ENCODE measurements at regions not wholly inside any gene's neighbourhood (a gene's known extent, or its start where the extent isn't known, plus 50 kb on each side); places are given as distances from the start of the nearest gene placed in this dataset.
A peak's percentile ranks its signal among the peaks of the same experiment; 100 is the strongest.
"Not testable (repeated sequence)": the region's sequence is repeated elsewhere in the genome, so short reads cannot be mapped to it uniquely, and the experiment has no call there.

DNA sequence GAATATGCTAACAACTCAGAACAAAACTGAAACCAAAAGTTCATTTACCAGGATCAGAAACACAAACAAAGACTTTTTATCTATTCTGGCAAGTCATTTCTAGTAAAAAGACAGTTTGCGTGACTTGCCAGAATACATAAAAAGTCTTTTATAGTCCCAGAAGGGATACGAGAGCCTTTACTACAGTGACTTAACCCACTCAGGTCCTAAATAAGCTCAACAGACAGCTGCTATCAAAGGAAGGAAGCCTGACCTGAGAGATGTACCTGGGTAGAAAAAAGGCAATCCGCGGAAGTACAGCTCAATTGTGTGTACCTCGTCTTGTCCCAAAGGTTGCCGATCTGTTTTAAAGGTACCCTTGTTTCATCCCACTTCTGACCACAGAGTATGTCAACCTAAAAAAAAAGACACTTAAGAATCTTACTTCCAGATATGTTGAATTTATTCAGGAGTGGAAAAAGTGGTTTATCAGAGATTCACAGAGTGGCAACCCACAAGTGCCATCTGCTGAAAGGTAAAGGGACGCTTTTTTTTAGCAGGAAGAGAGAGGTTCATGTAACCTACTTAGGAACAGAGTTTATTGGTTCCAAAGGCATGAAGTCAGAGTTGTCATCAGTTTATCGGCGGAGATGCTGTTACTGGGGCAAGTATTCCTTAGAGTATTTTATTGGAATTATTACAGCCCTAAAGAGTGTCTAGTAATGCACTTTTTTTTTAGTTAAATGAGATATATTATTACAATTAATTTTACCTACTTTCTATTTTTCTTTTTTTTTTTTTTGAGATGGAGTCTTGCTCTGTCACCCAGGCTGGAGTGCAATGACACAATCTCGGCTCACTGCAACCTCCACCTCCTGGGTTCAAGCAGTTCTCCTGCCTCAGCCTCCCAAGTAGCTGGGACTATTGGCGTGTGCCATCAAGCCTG lies 69.7 kb upstream of the C1QTNF9B start:
- peak overlapping the region; percentile 54 for H3K4me3 ChIP-seq (ENCODE audit: low read length)
- H3K9me3 Mint-ChIP-seq, result no peaks in the 10 kb centered on the region

DNA sequence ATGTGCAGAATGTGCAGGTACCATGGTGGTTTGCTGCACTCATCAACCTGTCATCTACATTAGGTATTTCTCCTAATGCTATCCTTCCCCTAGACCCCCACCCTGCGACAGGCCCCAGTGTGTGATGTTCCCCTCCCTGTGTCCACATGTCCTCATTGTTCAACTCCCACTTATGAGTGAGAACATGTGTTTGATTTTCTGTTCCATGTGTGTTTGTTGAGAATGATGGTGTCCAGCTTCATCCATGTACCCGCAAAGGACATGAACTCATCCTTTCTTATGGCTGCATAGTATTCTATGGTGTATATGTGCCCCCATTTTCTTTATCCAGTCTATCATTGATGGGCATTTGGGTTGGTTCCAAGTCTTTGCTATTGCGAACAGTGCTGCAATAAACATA lies 70.5 kb upstream of the C1QTNF9B start:
- peak overlapping the region; percentile 24 for H3K27ac Mint-ChIP-seq
- CTCF ChIA-PET, result not testable (repeated sequence)

More for the DNA sequence above, 69.7 kb upstream of the C1QTNF9B start:
- DNase-seq, result peak in 4 of 14 experiments; percentile 26 to 74 (median 65)
- ChIA-PET CTCF (no interaction called here), POLR2A (interaction anchor here (0.6 kb wide), 1 partner anchor 301 kb away, joined by 3 read pairs; no protein-coding TSS in a partner anchor)
- no peaks in the 10 kb centered on the region for H3K27me3 Mint-ChIP-seq
- peak overlapping the region in 1 of 2 donors; percentile 81 for H3K27ac ChIP-seq (ENCODE audit: low read depth in 1 of 2, low read length in 2 of 2)
- H3K36me3 ChIP-seq (ENCODE audit: insufficient read depth, low read length), result no peaks in the 10 kb centered on the region
- no peaks in the 10 kb centered on the region for H3K27me3 ChIP-seq (ENCODE audit: control insufficient read depth in 1 of 2, insufficient read depth in 2 of 2, low read length in 2 of 2)
- TF ChIP-seq, protein P1, sequence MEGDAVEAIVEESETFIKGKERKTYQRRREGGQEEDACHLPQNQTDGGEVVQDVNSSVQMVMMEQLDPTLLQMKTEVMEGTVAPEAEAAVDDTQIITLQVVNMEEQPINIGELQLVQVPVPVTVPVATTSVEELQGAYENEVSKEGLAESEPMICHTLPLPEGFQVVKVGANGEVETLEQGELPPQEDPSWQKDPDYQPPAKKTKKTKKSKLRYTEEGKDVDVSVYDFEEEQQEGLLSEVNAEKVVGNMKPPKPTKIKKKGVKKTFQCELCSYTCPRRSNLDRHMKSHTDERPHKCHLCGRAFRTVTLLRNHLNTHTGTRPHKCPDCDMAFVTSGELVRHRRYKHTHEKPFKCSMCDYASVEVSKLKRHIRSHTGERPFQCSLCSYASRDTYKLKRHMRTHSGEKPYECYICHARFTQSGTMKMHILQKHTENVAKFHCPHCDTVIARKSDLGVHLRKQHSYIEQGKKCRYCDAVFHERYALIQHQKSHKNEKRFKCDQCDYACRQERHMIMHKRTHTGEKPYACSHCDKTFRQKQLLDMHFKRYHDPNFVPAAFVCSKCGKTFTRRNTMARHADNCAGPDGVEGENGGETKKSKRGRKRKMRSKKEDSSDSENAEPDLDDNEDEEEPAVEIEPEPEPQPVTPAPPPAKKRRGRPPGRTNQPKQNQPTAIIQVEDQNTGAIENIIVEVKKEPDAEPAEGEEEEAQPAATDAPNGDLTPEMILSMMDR (IDR thresholded peaks at IDR 0.05), result no peak
- no peaks in the 10 kb centered on the region for H3K36me3 Mint-ChIP-seq (ENCODE audit: low read depth)
- peaks cover 12% of the 10 kb centered on the region for H3K4me1 ChIP-seq (ENCODE audit: insufficient read depth, low read length)
- peak; percentile 81 for ATAC-seq (ENCODE audit: poor library complexity)
- intact Hi-C loops (cut with DNase I, micrococcal nuclease), result no loop called here
- peak overlapping the region; percentile 82 for H3K27ac Mint-ChIP-seq
- no peaks in the 10 kb centered on the region for H3K9me3 ChIP-seq (ENCODE audit: control insufficient read depth in 1 of 2, insufficient read depth in 1 of 2, low read length in 2 of 2)
- peaks cover 13% of the 10 kb centered on the region for H3K4me1 Mint-ChIP-seq (ENCODE audit: low read depth)
- H3K4me3 Mint-ChIP-seq, result peak overlapping the region; percentile 82

DNA sequence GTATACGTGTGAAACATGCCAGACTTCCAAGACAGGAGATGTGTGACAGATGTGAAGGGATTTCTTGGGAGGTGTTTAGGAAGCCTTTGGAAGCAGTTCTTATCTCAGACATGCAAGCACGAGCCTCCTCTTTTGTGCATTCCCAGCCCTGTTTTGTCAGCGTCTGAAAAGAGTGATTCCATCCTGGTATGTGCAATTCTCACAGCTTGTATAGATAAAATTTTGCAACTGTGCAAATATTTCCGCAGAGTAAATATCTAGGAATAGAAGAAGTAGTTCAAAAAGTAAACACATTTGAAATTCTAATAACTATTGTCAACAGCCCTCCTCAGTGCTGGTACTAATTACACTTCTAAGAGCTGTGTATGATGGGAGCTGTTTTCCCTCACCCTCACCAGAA lies 72.3 kb upstream of the C1QTNF9B start:
- intact Hi-C loops (cut with DNase I, micrococcal nuclease), result loop anchor here in 1 of 2 experiments (5.0 kb wide), 1 partner anchor 253 kb away; no protein-coding TSS in a partner anchor
- no peaks in the 10 kb centered on the region for H3K36me3 ChIP-seq (ENCODE audit: insufficient read depth, low read length)
- POLR2A ChIA-PET, result no interaction called here

More for the DNA sequence above, 70.5 kb upstream of the C1QTNF9B start:
- ATAC-seq (ENCODE audit: poor library complexity); DNase-seq; H3K9me3 Mint-ChIP-seq; POLR2A ChIA-PET; H3K9me3 ChIP-seq (ENCODE audit: control insufficient read depth in 1 of 2, insufficient read depth in 1 of 2, low read length in 2 of 2); H3K27me3 Mint-ChIP-seq; H3K27ac ChIP-seq (ENCODE audit: low read depth in 1 of 2, low read length in 2 of 2); intact Hi-C loops (cut with DNase I, micrococcal nuclease); H3K4me3 ChIP-seq (ENCODE audit: low read length); H3K36me3 Mint-ChIP-seq (ENCODE audit: low read depth); H3K36me3 ChIP-seq (ENCODE audit: insufficient read depth, low read length); H3K27me3 ChIP-seq (ENCODE audit: control insufficient read depth in 1 of 2, insufficient read depth in 2 of 2, low read length in 2 of 2): not testable (repeated sequence)
- Mint-ChIP-seq H3K4me3 (peak overlapping the region; percentile 45), H3K4me1 (ENCODE audit: low read depth) (peaks cover 13% of the 10 kb centered on the region)
- H3K4me1 ChIP-seq (ENCODE audit: insufficient read depth, low read length), result peaks cover 12% of the 10 kb centered on the region

More for the DNA sequence above, 72.3 kb upstream of the C1QTNF9B start:
- Mint-ChIP-seq H3K27ac (no peak overlapping the region), H3K9me3 (no peaks in the 10 kb centered on the region), H3K36me3 (ENCODE audit: low read depth) (no peaks in the 10 kb centered on the region), H3K4me1 (ENCODE audit: low read depth) (peaks cover 13% of the 10 kb centered on the region), H3K27me3 (no peaks in the 10 kb centered on the region), H3K4me3 (no peak overlapping the region)
- no peaks in the 10 kb centered on the region for H3K27me3 ChIP-seq (ENCODE audit: control insufficient read depth in 1 of 2, insufficient read depth in 2 of 2, low read length in 2 of 2)
- CTCF ChIA-PET, result no interaction called here
- H3K9me3 ChIP-seq (ENCODE audit: control insufficient read depth in 1 of 2, insufficient read depth in 1 of 2, low read length in 2 of 2), result no peaks in the 10 kb centered on the region
- DNase-seq (no peak), ATAC-seq (ENCODE audit: poor library complexity) (no peak)
- TF ChIP-seq, protein P1 (IDR thresholded peaks at IDR 0.05), result no peak
- H3K27ac ChIP-seq (ENCODE audit: low read depth in 1 of 2, low read length in 2 of 2), result no peak overlapping the region
- peaks cover 12% of the 10 kb centered on the region for H3K4me1 ChIP-seq (ENCODE audit: insufficient read depth, low read length)
- no peak overlapping the region for H3K4me3 ChIP-seq (ENCODE audit: low read length)

Measured in CD4-positive, alpha-beta T cell (primary cell).